ENCODE measurements at regions not wholly inside any gene's neighbourhood (a gene's known extent, or its start where the extent isn't known, plus 50 kb on each side); places are given as distances from the start of the nearest gene placed in this dataset.

GRCh38 chr6:152874846-152875568 is 107.8 kb downstream of the FBXO5 start:
- no peak overlapping the region for H3K4me3 ChIP-seq
- no peak overlapping the region for H3K27ac ChIP-seq
- no peak for DNase-seq
- H3K4me1 ChIP-seq = no peaks in the 10 kb centered on the region
- TF ChIP-seq POLR2A (IDR thresholded peaks at IDR 0.05) = no peak
- TF ChIP-seq CTCF (IDR thresholded peaks at IDR 0.05) = no peak
- H3K27me3 ChIP-seq = no peaks in the 10 kb centered on the region
- no peaks in the 10 kb centered on the region for H3K36me3 ChIP-seq
- no peaks in the 10 kb centered on the region for H3K9me3 ChIP-seq
- 44 to 51% methylated on average over 6 of the region's 6 CpGs for WGBS, 2 donors
- intact Hi-C loops (cut with DNase I) = no loop called here

- Histone ChIP-seq H3K27ac (no peak overlapping the region), H3K9me3 (peaks cover 0 to 5% (median 0%) of the 10 kb centered on the region in 3 donors), H3K4me3 (no peak overlapping the region), H3K36me3 (no peaks in the 10 kb centered on the region), H3K27me3 (no peaks in the 10 kb centered on the region), H3K4me1 (no peaks in the 10 kb centered on the region)
- DNase-seq = no peak
- intact Hi-C loops (cut with DNase I) = no loop called here
- TF ChIP-seq POLR2A (IDR thresholded peaks at IDR 0.05) (no peak), CTCF (IDR thresholded peaks at IDR 0.05) (no peak)
Observed at GRCh38 chr6:152879681-152880080, 103.2 kb downstream of the FBXO5 start.

GRCh38 chr6:152893187-152893586 is 89.7 kb downstream of the FBXO5 start:
- 50 to 81% methylated on average over 3 of the region's 3 CpGs for WGBS, 2 donors
- no peaks in the 10 kb centered on the region for H3K4me1 ChIP-seq
- intact Hi-C loops (cut with DNase I) = no loop called here
- DNase-seq = no peak
- no peaks in the 10 kb centered on the region for H3K27me3 ChIP-seq
- H3K36me3 ChIP-seq = no peaks in the 10 kb centered on the region
- no peak for TF ChIP-seq CTCF (IDR thresholded peaks at IDR 0.05)
- TF ChIP-seq POLR2A (IDR thresholded peaks at IDR 0.05) = no peak
- H3K27ac ChIP-seq = no peak overlapping the region
- H3K9me3 ChIP-seq = no peaks in the 10 kb centered on the region
- H3K4me3 ChIP-seq = no peak overlapping the region

- H3K36me3 ChIP-seq = no peaks in the 10 kb centered on the region
- no peaks in the 10 kb centered on the region for H3K9me3 ChIP-seq
- H3K4me3 ChIP-seq = no peak overlapping the region
- intact Hi-C loops (cut with DNase I) = no loop called here
- no peaks in the 10 kb centered on the region for H3K4me1 ChIP-seq
- no peak for DNase-seq
- no peaks in the 10 kb centered on the region for H3K27me3 ChIP-seq
- 18 to 30% methylated on average over 3 of the region's 3 CpGs for WGBS, 2 donors
- TF ChIP-seq CTCF (IDR thresholded peaks at IDR 0.05) (no peak), POLR2A (IDR thresholded peaks at IDR 0.05) (no peak)
- no peak overlapping the region for H3K27ac ChIP-seq
Observed at GRCh38 chr6:152896923-152897322, 85.9 kb downstream of the FBXO5 start.

GRCh38 chr6:152897807-152898399 is 84.9 kb downstream of the FBXO5 start:
- Histone ChIP-seq H3K4me3 (no peak overlapping the region), H3K4me1 (no peaks in the 10 kb centered on the region), H3K36me3 (no peaks in the 10 kb centered on the region), H3K27ac (no peak overlapping the region), H3K27me3 (no peaks in the 10 kb centered on the region), H3K9me3 (no peaks in the 10 kb centered on the region)
- 32 to 48% methylated on average over 9 to 12 of the region's 16 CpGs for WGBS, 2 donors
- intact Hi-C loops (cut with DNase I) = no loop called here
- TF ChIP-seq POLR2A (IDR thresholded peaks at IDR 0.05) = no peak
- TF ChIP-seq CTCF (IDR thresholded peaks at IDR 0.05) = peak in 5 of 6 experiments; percentile 44 to 72 (median 58)
- no peak for DNase-seq
